OCI-LY3 (cell line): ENCODE measurements at regions not wholly inside any gene's neighbourhood (a gene's known extent, or its start where the extent isn't known, plus 50 kb on each side); places are given as distances from the start of the nearest gene placed in this dataset.
"Not testable (repeated sequence)": the region's sequence is repeated elsewhere in the genome, so short reads cannot be mapped to it uniquely, and the experiment has no call there.

Experiments
- H2AFZ ChIP-seq: fragments of 200-600, 300-600 bp; shearing (Covaris generic); 2 replicates; pipeline ENCODE4 v1.6.0; 2014; ENCODE audit warnings: antibody characterized with exemption, low read depth, low read length
- H3K27ac ChIP-seq: fragments of 200-600, 300-600 bp; sonication (generic); 2 replicates; pipeline ENCODE4 v1.5.1; 2014; ENCODE audit warnings: mild to moderate bottlenecking, low read length, moderate library complexity, mixed read lengths
- H3K27me3 ChIP-seq: fragments of 200-600, 300-600 bp; sonication (generic); 2 replicates; pipeline ENCODE4 v1.6.1; 2014; ENCODE audit warnings: low read depth, low read length, mixed read lengths
- H3K36me3 ChIP-seq: fragments of 200-600, 300-600 bp; sonication (generic); replicated peaks from 2 replicates; pipeline ENCODE3; 2014; ENCODE audit warnings: low read depth, low read length, mixed read lengths
- H3K4me1 ChIP-seq: fragments of 300-600, 200-600 bp; sonication (generic); 2 replicates; pipeline ENCODE4 v1.6.1; 2014; ENCODE audit warnings: low read length, mixed read lengths
- H3K4me2 ChIP-seq: fragments of 200-600, 300-600 bp; sonication (generic); 2 replicates; pipeline ENCODE4 v1.6.1; 2014; ENCODE audit warnings: low read length, mixed read lengths
- H3K4me3 ChIP-seq: fragments of 300-600, 200-600 bp; sonication (generic); 2 replicates; pipeline ENCODE4 v1.5.1; 2014; ENCODE audit warnings: antibody characterized with exemption, mild to moderate bottlenecking, low read length, moderate library complexity
- H3K79me2 ChIP-seq: fragments of 300-600, 200-600 bp; shearing (Covaris generic); 2 replicates; pipeline ENCODE4 v1.6.1; 2014; ENCODE audit warnings: mild to moderate bottlenecking, low read length, mixed read lengths
- H3K9ac ChIP-seq: fragments of 300-600, 200-600 bp; shearing (Covaris generic); 2 replicates; pipeline ENCODE4 v1.6.0; 2014; ENCODE audit warnings: mild to moderate bottlenecking, low read length, moderate library complexity
- H3K9me3 ChIP-seq: fragments of 200-600, 300-600 bp; shearing (Covaris generic); 2 replicates; pipeline ENCODE4 v1.6.1; 2014; ENCODE audit warnings: low read length, mixed read lengths; ENCODE audit not compliant: insufficient read depth
- H4K20me1 ChIP-seq: fragments of 200-600, 300-600 bp; sonication (generic); 2 replicates; pipeline ENCODE4 v1.6.1; 2016; ENCODE audit warnings: low read length, mixed read lengths; ENCODE audit not compliant: insufficient read depth
- EZH2phosphoT487 ChIP-seq: fragments of 200-600 bp; shearing (Covaris generic); IDR thresholded peaks from 2 replicates; pipeline ENCODE4 v1.6.1; 2018; ENCODE audit warnings: antibody characterized with exemption, mixed run types, low read depth
- TF ChIP-seq, protein P1 (sequence below): fragments of 200-600, 300-600 bp; sonication (generic); IDR thresholded peaks from 2 replicates; pipeline ENCODE4 v1.5.1; 2014; ENCODE audit warnings: antibody characterized with exemption, low read length, low read depth

DNA sequence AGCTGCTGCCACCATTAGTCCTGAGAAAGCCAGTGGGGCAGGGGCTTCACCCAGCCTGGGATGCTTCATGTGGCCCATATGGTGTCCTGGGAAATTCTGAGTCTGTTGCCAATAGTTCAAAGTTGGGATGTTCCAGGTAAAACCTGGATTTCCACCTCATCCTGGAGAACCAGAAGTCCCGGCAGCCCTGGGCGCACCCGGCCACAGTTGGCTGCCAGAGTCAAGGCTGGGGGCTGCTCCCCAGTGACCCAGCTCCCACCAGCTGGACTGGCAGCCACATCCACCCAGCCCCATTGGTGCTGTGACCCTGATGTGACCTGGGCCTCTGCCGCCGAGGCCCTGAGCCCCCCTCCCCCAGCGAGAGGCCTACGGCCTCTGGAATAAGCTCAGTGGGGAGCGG lies 336.1 kb downstream of the ADGRD1 start:
- not testable (repeated sequence) for H3K27me3 ChIP-seq, H3K27ac ChIP-seq, H3K4me1 ChIP-seq, H3K9me3 ChIP-seq, H2AFZ ChIP-seq, H3K79me2 ChIP-seq, H3K36me3 ChIP-seq, H3K4me2 ChIP-seq, H3K9ac ChIP-seq, H3K4me3 ChIP-seq, H4K20me1 ChIP-seq

DNA sequence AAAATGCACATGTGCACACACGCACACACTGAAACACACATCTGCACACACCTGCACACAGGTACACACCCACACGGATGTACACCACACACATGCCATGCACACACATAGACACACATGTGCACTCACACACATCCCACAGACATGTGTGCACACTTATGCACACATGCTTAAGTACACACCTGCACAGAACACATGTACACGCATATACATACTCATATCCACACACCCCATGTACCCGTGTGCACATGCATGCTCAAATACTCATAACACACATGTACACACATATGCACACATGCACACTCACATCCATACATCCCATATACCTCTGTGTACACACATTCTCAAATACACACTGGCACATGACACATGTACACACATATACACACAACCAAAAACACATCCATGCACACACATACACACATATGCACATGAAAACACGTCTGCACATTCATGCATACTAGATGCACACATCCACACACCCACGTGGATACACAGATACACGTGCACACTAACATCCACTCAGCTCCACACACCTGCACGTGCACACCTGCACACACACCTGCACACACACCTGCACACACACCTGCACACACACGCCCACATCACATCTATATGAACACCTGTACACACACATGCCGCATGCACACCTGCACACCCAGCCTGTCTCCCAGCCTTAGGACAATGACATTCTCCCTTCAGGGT lies 336.7 kb downstream of the ADGRD1 start:
- Histone ChIP-seq H4K20me1 (no peaks in the 10 kb centered on the region), H3K4me2 (no peak overlapping the region), H3K9me3 (no peaks in the 10 kb centered on the region), H3K36me3 (no peaks in the 10 kb centered on the region), H3K27ac (no peak overlapping the region), H3K27me3 (no peaks in the 10 kb centered on the region), H2AFZ (no peak overlapping the region), H3K4me3 (no peak overlapping the region), H3K4me1 (no peaks in the 10 kb centered on the region), H3K9ac (no peak overlapping the region), H3K79me2 (no peaks in the 10 kb centered on the region)
- no peak for TF ChIP-seq EZH2phosphoT487
- TF ChIP-seq, protein P1, sequence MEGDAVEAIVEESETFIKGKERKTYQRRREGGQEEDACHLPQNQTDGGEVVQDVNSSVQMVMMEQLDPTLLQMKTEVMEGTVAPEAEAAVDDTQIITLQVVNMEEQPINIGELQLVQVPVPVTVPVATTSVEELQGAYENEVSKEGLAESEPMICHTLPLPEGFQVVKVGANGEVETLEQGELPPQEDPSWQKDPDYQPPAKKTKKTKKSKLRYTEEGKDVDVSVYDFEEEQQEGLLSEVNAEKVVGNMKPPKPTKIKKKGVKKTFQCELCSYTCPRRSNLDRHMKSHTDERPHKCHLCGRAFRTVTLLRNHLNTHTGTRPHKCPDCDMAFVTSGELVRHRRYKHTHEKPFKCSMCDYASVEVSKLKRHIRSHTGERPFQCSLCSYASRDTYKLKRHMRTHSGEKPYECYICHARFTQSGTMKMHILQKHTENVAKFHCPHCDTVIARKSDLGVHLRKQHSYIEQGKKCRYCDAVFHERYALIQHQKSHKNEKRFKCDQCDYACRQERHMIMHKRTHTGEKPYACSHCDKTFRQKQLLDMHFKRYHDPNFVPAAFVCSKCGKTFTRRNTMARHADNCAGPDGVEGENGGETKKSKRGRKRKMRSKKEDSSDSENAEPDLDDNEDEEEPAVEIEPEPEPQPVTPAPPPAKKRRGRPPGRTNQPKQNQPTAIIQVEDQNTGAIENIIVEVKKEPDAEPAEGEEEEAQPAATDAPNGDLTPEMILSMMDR = no peak

DNA sequence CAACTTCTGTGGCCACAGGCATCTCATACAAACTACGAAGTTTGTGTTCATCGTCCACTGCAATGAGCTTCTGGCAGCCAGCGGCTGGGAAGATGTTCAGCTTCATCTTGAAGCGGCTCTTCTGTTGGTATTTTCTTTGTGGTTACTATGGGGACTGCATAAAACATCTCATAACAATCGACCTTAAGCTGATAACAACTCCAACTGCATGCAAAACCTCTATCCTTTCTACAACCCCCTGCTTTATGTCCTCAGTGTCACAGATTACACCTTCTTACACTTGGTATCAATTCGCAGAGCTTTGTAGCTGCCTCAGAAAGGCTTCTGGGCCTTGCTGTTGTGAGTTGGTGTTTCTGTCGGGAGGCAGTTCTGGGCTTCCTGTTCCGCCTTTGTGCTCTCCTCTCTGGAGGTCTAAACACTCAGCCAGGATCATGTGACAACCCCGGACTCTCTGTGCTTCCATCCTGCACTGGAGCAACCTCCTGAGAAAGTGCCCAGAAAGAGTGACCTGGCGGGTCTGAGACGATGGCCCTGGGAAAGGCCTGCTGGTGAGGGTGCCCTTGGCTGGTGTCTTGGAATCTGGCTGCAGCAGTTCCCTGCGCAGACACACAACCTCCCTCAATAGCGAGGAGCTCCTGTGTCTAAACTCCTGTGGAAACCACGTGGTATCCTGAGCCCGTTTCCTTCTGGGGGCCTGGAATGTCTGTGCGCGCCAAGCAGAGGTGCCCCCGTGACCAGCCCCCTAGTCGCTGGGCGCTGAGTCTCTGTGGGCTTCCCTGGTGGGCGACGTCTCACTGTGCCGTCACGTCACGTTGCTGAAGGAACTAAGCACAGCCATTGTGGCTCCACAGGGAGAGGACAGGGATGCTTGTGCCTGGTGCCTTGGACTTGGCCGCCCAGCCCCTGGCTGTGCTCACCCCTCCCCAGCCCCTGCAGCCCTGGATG lies 339.6 kb downstream of the ADGRD1 start:
- not testable (repeated sequence) for H3K4me2 ChIP-seq, H2AFZ ChIP-seq

DNA sequence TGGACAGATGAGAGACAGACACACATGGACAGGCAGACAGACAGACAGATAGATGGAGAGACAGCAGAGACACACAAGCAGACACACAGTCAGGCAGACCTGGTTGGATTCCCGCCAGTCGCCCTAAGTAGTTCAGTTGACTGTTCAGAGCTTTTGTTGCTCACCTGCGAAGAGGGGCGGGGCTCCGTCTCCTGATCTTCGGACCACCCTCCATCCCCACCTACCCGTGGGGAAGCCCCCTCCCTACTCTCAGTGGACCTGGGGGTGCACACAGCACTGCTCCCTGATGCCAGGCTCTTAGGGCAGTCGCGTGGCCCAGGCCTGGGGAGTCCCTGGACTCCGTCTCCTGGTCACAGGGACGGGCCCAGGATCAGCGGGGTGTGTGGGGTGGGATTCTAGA lies 341.0 kb downstream of the ADGRD1 start:
- not testable (repeated sequence) for H3K9ac ChIP-seq, H4K20me1 ChIP-seq, H3K9me3 ChIP-seq, H2AFZ ChIP-seq, H3K4me3 ChIP-seq, H3K36me3 ChIP-seq, H3K4me2 ChIP-seq, H3K27me3 ChIP-seq, H3K27ac ChIP-seq, H3K79me2 ChIP-seq, H3K4me1 ChIP-seq

More for the DNA sequence above, 339.6 kb downstream of the ADGRD1 start:
- not testable (repeated sequence) for H3K27me3 ChIP-seq, H3K9me3 ChIP-seq, H3K36me3 ChIP-seq, H3K27ac ChIP-seq, H3K79me2 ChIP-seq, H4K20me1 ChIP-seq, H3K4me3 ChIP-seq, H3K9ac ChIP-seq, H3K4me1 ChIP-seq

DNA sequence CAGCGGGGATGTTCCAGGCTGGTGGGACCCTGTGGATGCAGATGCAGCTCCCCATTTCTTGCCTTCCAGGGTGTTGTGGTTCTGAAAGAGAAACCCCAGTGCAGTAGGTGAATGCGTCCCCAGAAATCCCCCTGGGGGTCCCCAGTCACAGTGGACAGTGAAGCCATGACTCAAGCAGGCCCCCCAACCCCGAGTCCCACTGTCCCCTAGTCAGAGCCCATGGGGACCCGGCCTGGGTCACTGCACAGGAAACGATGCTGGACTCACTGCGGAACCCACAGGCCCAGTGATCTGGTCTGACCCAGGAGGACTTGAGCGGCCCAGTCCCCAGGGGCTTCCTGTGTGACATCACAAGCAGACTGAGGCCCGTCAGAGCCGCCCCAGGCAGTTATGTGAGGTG lies 341.4 kb downstream of the ADGRD1 start:
- H3K27ac ChIP-seq, H3K4me2 ChIP-seq, H3K9me3 ChIP-seq, H3K4me3 ChIP-seq, H2AFZ ChIP-seq, H3K79me2 ChIP-seq, H4K20me1 ChIP-seq, H3K36me3 ChIP-seq, H3K4me1 ChIP-seq, H3K27me3 ChIP-seq, H3K9ac ChIP-seq: not testable (repeated sequence)

DNA sequence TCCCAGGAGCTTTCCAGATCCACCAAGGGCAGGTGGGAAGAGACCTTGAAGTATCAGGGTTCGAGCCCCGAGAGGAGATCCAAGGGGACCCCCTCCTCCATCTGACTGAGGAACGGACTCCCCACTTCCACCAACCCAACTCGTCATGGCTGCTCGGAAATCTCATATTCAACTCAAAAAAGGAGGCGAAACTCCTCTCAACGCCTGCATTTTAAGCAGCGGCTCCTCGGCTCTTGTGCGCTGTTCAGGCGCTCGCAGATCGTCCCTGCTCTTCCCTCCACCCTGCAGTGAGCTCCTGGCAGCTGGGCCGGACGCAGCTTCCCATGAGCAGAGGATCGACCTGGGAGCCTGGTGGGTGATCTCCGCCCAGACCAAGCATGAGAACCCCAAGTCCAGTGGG lies 341.9 kb downstream of the ADGRD1 start:
- not testable (repeated sequence) for H3K36me3 ChIP-seq, H4K20me1 ChIP-seq, H3K27ac ChIP-seq, H3K4me1 ChIP-seq, H2AFZ ChIP-seq, H3K9me3 ChIP-seq, H3K4me2 ChIP-seq, H3K4me3 ChIP-seq, H3K79me2 ChIP-seq, H3K9ac ChIP-seq, H3K27me3 ChIP-seq

DNA sequence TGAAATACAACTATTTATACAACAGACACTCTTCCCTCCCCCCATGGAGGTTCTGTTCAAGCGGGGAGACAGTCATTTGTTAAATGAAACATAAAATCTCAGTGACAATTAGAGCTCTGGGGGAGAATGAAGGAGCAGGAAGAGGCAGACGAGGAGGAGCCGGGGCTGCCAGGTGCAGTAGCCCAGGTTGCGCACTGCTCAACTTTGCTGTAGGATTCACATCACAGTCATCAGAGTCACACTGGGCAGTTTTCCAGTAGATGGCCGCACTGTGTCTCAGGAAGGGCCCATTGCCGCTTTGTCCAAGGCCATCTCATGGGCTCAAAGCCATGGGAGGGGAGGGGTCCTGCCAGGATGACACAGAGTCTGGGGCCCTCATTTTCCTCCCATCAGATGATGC lies 342.4 kb downstream of the ADGRD1 start:
- H3K4me1 ChIP-seq, H3K9ac ChIP-seq, H2AFZ ChIP-seq, H3K9me3 ChIP-seq, H3K36me3 ChIP-seq, H3K4me2 ChIP-seq, H3K27ac ChIP-seq, H3K4me3 ChIP-seq, H3K79me2 ChIP-seq, H3K27me3 ChIP-seq, H4K20me1 ChIP-seq: not testable (repeated sequence)

DNA sequence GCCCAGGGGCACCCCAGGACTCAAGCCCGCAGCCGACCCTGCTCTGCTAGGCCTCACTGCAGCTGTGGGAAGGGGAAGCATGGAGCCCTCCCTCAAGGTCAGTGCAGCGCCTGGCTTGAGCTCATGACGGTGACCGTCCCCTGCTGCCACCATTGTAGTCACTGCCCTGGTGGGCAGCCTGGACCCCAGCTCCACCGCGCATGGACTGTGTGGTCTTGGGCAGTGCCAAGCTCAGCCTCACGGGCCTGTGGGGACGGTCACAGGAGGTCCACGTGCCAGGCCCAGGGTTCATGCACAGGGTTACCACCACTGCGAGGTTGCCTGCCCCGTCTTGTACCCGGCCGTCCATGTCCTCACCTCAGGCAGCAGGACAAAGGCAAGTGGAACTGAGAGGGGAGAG lies 342.9 kb downstream of the ADGRD1 start:
- not testable (repeated sequence) for H3K4me1 ChIP-seq, H3K4me3 ChIP-seq, H3K36me3 ChIP-seq, H3K27ac ChIP-seq, H3K27me3 ChIP-seq, H3K9ac ChIP-seq, H3K79me2 ChIP-seq, H3K4me2 ChIP-seq, H4K20me1 ChIP-seq, H3K9me3 ChIP-seq, H2AFZ ChIP-seq
